CD4-positive, alpha-beta memory T cell (primary cell): ENCODE measurements at regions not wholly inside any gene's neighbourhood (a gene's known extent, or its start where the extent isn't known, plus 50 kb on each side); places are given as distances from the start of the nearest gene placed in this dataset.

Experiments
- CTCF ChIA-PET: fragments of 350-600 bp; sonication (Branson Sonifier 250); formaldehyde crosslinking; loops from one replicate; lab custom pipeline; 2021; ENCODE audit warnings: inconsistent platforms; ENCODE audit not compliant: partially characterized antibody; lab: Charles Lee
- POLR2A ChIA-PET: fragments of 350-600 bp; sonication (Branson Sonifier 250); formaldehyde crosslinking; loops from one replicate; lab custom pipeline; 2021; ENCODE audit not compliant: partially characterized antibody; lab: Charles Lee
- DNase-seq, 5 donors: peaks; one replicate each; pipeline versions ENCODE4 v3.0.0 to v3.0.0-alpha.2; 2020 to 2022; ENCODE audit warnings: mixed read lengths in 1 of 5
- H3K27ac ChIP-seq: one replicate; pipeline ENCODE4 v1.7.0; 2013; ENCODE audit warnings: low read depth, low read length
- H3K27me3 ChIP-seq: 2 replicates; pipeline ENCODE4 v1.7.0; 2013; ENCODE audit warnings: mild to moderate bottlenecking, low read length, moderate library complexity; ENCODE audit not compliant: insufficient read depth
- H3K36me3 ChIP-seq: 2 replicates; pipeline ENCODE4 v1.7.0; 2013; ENCODE audit warnings: mild to moderate bottlenecking, low read length, moderate library complexity; ENCODE audit not compliant: insufficient read depth
- H3K4me1 ChIP-seq: 2 replicates; pipeline ENCODE4 v1.7.0; 2013; ENCODE audit warnings: mild to moderate bottlenecking, low read length, moderate library complexity; ENCODE audit not compliant: insufficient read depth
- H3K4me3 ChIP-seq, 2 donors: one replicate each; pipeline ENCODE4 v1.7.0; 2013; ENCODE audit warnings: low read length in 2 of 2, mild to moderate bottlenecking in 1 of 2
- H3K9me3 ChIP-seq, 2 donors: one replicate each; pipeline ENCODE4 v1.7.0; 2013; ENCODE audit warnings: low read length in 2 of 2, control low read depth in 1 of 2; ENCODE audit not compliant: control insufficient read depth in 1 of 2
- H3K27ac Mint-ChIP-seq, 7 donors: one replicate each; pipeline ENCODE4 v1.8.0; 2020 to 2021; ENCODE audit warnings: mixed read lengths in 7 of 7, mild to moderate bottlenecking in 6 of 7, inconsistent platforms in 3 of 7, moderate library complexity in 3 of 7
- H3K27me3 Mint-ChIP-seq, 2 donors: one replicate each; pipeline ENCODE4 v1.8.0; 2020 to 2021; ENCODE audit warnings: mixed read lengths in 2 of 2
- H3K36me3 Mint-ChIP-seq, 2 donors: one replicate each; pipeline ENCODE4 v1.8.0; 2020 to 2021; ENCODE audit warnings: mixed read lengths in 2 of 2, inconsistent platforms in 1 of 2, mild to moderate bottlenecking in 1 of 2
- H3K4me1 Mint-ChIP-seq, 4 donors: one replicate each; pipeline ENCODE4 v1.8.0; 2020 to 2021; ENCODE audit warnings: mixed read lengths in 4 of 4, mild to moderate bottlenecking in 1 of 4
- H3K4me3 Mint-ChIP-seq, 8 donors: one replicate each; pipeline ENCODE4 v1.8.0; 2020 to 2021; ENCODE audit warnings: mixed read lengths in 8 of 8, mild to moderate bottlenecking in 7 of 8, moderate library complexity in 6 of 8, inconsistent platforms in 3 of 8
- H3K9me3 Mint-ChIP-seq, 8 donors: one replicate each; pipeline ENCODE4 v1.8.0; 2020 to 2021; ENCODE audit warnings: mixed read lengths in 8 of 8, mild to moderate bottlenecking in 5 of 8, inconsistent platforms in 3 of 8, moderate library complexity in 1 of 8
- intact Hi-C: fragments of 100-400 bp; cut with micrococcal nuclease; formaldehyde crosslinking; loops from one replicate; pipeline ENCODE4 v1.15.1; 2023

DNA sequence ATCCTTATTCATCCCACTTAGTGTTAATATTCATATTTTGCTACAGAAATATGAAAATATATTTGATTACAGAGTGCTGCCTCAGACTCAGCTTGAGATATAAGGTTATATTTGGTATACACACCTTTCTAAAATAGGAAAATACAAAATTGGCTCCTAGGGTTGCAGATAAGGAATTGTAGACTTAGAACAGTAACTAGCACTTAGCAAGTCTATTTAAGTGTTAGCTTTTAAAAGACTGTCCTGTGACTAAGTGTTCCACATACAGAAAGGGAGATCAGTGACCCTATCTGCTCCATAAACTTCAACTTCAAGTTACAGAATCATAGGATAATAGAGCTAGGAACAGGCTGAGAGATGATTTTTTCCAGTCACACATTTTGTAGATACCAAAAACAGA is 607.0 kb downstream of the ZNF608 start:
- no peak overlapping the region for H3K27ac ChIP-seq
- H3K9me3 ChIP-seq, result no peaks in the 10 kb centered on the region
- no peaks in the 10 kb centered on the region for H3K27me3 ChIP-seq
- peak overlapping the region in 1 of 2 donors; percentile 4 for H3K4me3 ChIP-seq
- peaks cover 0 to 13% (median 5%) of the 10 kb centered on the region in 8 donors for H3K9me3 Mint-ChIP-seq
- no peaks in the 10 kb centered on the region for H3K4me1 ChIP-seq
- H3K4me3 Mint-ChIP-seq, result no peak overlapping the region
- ChIA-PET POLR2A (no interaction called here), CTCF (no interaction called here)
- no peaks in the 10 kb centered on the region for H3K36me3 ChIP-seq
- DNase-seq, result no peak
- no peaks in the 10 kb centered on the region for H3K27me3 Mint-ChIP-seq
- intact Hi-C loops, result no loop called here
- H3K4me1 Mint-ChIP-seq, result no peaks in the 10 kb centered on the region
- no peak overlapping the region for H3K27ac Mint-ChIP-seq
- H3K36me3 Mint-ChIP-seq, result no peaks in the 10 kb centered on the region

DNA sequence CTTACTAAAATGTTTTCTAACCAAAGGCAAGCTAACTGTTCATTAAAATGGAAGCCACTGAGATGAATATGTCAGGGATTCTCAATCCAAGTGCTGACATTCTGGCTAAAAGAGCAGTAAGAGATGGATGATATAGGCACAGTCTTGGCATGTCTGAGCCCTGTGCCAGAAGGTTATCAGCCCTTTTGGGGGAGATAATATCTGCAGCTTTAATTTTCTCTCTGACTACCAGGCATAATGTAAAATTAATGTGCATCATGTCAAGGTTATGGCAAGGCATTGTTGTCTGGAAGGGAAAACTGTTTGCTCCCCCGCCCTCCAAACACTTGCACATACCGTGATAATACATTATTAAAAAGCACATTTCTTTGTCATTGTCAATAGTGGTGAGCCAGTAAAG is 609.8 kb downstream of the ZNF608 start:
- Mint-ChIP-seq H3K36me3 (no peaks in the 10 kb centered on the region), H3K27me3 (no peaks in the 10 kb centered on the region), H3K4me1 (no peaks in the 10 kb centered on the region), H3K9me3 (peaks cover 0 to 7% (median 4%) of the 10 kb centered on the region in 8 donors), H3K4me3 (no peak overlapping the region), H3K27ac (no peak overlapping the region)
- ChIA-PET POLR2A (no interaction called here), CTCF (no interaction called here)
- H3K27ac ChIP-seq, result no peak overlapping the region
- H3K4me3 ChIP-seq, result no peak overlapping the region
- DNase-seq, result no peak
- intact Hi-C loops, result no loop called here
- no peaks in the 10 kb centered on the region for H3K27me3 ChIP-seq
- no peaks in the 10 kb centered on the region for H3K9me3 ChIP-seq
- no peaks in the 10 kb centered on the region for H3K36me3 ChIP-seq
- H3K4me1 ChIP-seq, result no peaks in the 10 kb centered on the region

DNA sequence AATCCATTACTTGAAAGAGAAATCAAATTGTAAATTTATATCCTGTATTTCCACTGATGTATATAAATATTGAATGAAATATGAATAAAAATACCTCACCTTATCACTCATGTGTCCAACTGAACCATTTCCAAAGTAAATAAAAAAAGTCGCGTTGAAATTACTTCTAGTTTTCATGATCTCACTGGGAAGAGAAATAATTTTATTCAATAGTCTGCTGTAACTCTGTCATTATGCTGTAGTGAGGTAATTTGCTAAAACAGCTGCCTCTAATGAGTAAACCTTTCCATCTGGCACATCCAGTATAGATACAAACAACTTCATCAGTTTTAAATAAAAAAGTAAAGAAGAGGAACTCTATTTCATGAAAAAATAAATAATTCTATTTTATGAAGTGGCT is 611.5 kb downstream of the ZNF608 start:
- H3K4me1 ChIP-seq, result no peaks in the 10 kb centered on the region
- no peak overlapping the region for H3K27ac ChIP-seq
- H3K4me1 Mint-ChIP-seq, result no peaks in the 10 kb centered on the region
- intact Hi-C loops, result no loop called here
- no peaks in the 10 kb centered on the region for H3K36me3 Mint-ChIP-seq
- CTCF ChIA-PET, result no interaction called here
- H3K27me3 ChIP-seq, result no peaks in the 10 kb centered on the region
- no peak for DNase-seq
- POLR2A ChIA-PET, result no interaction called here
- H3K27me3 Mint-ChIP-seq, result no peaks in the 10 kb centered on the region
- no peak overlapping the region for H3K4me3 Mint-ChIP-seq
- H3K27ac Mint-ChIP-seq, result no peak overlapping the region
- no peaks in the 10 kb centered on the region for H3K36me3 ChIP-seq
- H3K4me3 ChIP-seq, result no peak overlapping the region
- H3K9me3 ChIP-seq, result no peaks in the 10 kb centered on the region
- peaks cover 0 to 7% (median under 1%) of the 10 kb centered on the region in 8 donors for H3K9me3 Mint-ChIP-seq

DNA sequence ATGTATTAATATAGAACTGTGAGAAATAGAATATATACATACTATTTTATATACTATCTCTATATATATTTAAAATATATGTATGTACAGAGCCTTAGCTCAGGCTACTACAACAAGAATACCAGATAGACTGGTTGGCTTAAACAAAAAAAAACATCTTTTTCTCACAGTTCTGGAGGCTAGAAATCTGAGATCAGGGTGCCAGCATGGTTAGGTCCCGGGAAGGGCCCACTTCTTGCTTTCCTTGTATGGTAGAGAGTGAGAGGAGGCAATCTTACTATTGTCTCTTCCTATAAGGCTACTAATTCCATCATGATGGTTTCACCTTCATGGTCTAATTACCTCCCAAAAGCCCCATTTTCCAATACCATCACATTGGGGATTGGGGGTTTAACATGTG is 613.0 kb downstream of the ZNF608 start:
- intact Hi-C loops, result no loop called here

DNA sequence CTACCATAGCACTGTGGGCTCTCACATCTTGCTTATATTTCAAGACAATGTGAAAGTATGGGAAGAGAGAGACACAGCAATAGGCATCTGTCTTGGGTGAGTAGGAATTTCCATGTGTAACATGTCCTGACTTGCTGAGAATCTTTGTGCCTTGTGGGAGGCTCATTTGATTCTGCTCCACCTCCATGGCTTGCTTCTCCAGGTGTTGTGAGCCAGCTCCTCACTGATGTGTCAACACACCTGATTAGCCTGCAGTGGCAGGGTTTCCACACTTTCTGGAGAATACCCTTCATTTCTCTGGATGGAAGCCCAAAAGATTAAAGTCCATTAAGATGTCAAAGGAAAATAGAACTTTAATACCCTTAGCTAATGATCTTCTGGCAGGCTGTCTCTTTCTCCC is 613.6 kb downstream of the ZNF608 start:
- Mint-ChIP-seq H3K27me3 (no peaks in the 10 kb centered on the region), H3K36me3 (no peaks in the 10 kb centered on the region), H3K4me1 (no peaks in the 10 kb centered on the region), H3K27ac (no peak overlapping the region), H3K4me3 (no peak overlapping the region), H3K9me3 (peaks cover 0 to 4% (median 0%) of the 10 kb centered on the region in 8 donors)
- no peaks in the 10 kb centered on the region for H3K4me1 ChIP-seq
- H3K27ac ChIP-seq, result no peak overlapping the region
- H3K36me3 ChIP-seq, result no peaks in the 10 kb centered on the region
- intact Hi-C loops, result no loop called here
- no peaks in the 10 kb centered on the region for H3K9me3 ChIP-seq
- H3K4me3 ChIP-seq, result no peak overlapping the region
- no peak for DNase-seq
- CTCF ChIA-PET, result no interaction called here
- H3K27me3 ChIP-seq, result no peaks in the 10 kb centered on the region
- POLR2A ChIA-PET, result no interaction called here

More for the DNA sequence above, 613.0 kb downstream of the ZNF608 start:
- H3K27me3 ChIP-seq, result no peaks in the 10 kb centered on the region
- Mint-ChIP-seq H3K36me3 (no peaks in the 10 kb centered on the region), H3K4me3 (no peak overlapping the region), H3K4me1 (no peaks in the 10 kb centered on the region), H3K27me3 (no peaks in the 10 kb centered on the region), H3K27ac (no peak overlapping the region), H3K9me3 (peaks cover 0 to 4% (median 0%) of the 10 kb centered on the region in 8 donors)
- no peaks in the 10 kb centered on the region for H3K36me3 ChIP-seq
- POLR2A ChIA-PET, result no interaction called here
- H3K4me1 ChIP-seq, result no peaks in the 10 kb centered on the region
- DNase-seq, result no peak
- no peak overlapping the region for H3K4me3 ChIP-seq
- CTCF ChIA-PET, result no interaction called here
- no peaks in the 10 kb centered on the region for H3K9me3 ChIP-seq
- no peak overlapping the region for H3K27ac ChIP-seq

DNA sequence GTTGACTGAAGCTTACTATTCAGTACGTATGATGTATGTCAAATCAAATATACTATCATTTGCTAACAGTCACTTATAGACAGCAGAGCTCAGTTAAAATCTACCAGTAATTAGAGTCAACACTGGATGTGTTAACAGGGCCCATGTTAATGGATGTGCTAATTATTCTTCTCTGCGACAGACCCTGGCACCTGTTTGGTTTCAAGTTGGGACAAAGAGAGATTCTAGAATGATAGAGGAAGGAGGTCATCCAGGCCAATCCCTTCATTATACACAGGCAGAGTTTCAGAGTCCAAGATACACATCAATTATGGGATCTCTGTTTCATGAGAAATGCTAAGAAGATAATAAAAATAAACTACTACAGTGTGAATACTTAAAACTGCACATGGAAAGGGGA is 615.0 kb downstream of the ZNF608 start:
- no peaks in the 10 kb centered on the region for H3K27me3 Mint-ChIP-seq
- Histone ChIP-seq H3K27ac (no peak overlapping the region), H3K9me3 (no peaks in the 10 kb centered on the region), H3K4me1 (no peaks in the 10 kb centered on the region), H3K27me3 (no peaks in the 10 kb centered on the region), H3K4me3 (no peak overlapping the region), H3K36me3 (no peaks in the 10 kb centered on the region)
- CTCF ChIA-PET, result no interaction called here
- POLR2A ChIA-PET, result no interaction called here
- H3K9me3 Mint-ChIP-seq, result peaks cover 0 to 4% (median 0%) of the 10 kb centered on the region in 8 donors
- no peaks in the 10 kb centered on the region for H3K36me3 Mint-ChIP-seq
- H3K4me3 Mint-ChIP-seq, result no peak overlapping the region
- H3K27ac Mint-ChIP-seq, result no peak overlapping the region
- no peak for DNase-seq
- intact Hi-C loops, result no loop called here
- H3K4me1 Mint-ChIP-seq, result no peaks in the 10 kb centered on the region

DNA sequence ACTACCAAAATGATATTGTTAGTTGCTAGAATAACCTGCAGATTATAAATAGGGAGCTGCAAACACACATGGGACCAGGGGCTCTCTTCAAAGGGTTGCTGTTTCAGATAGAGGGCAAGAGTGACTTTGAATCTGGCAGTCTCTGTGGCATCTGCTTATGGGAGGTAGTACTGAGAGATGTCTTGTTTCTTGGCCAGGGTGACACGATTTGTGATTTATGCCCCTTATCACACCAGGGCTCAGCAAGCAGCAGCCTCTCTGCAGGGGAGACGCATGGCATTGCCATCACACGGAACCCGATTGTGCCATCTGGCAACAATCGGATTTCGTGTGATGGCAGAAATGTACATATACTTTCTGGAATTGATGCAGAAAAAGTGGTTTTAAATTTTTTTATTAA is 615.6 kb downstream of the ZNF608 start:
- H3K36me3 Mint-ChIP-seq, result no peaks in the 10 kb centered on the region
- no peaks in the 10 kb centered on the region for H3K27me3 Mint-ChIP-seq
- ChIA-PET POLR2A (no interaction called here), CTCF (no interaction called here)
- Histone ChIP-seq H3K27me3 (no peaks in the 10 kb centered on the region), H3K36me3 (no peaks in the 10 kb centered on the region), H3K9me3 (no peaks in the 10 kb centered on the region), H3K27ac (no peak overlapping the region), H3K4me1 (no peaks in the 10 kb centered on the region), H3K4me3 (no peak overlapping the region)
- H3K4me1 Mint-ChIP-seq, result no peaks in the 10 kb centered on the region
- no peak for DNase-seq
- H3K4me3 Mint-ChIP-seq, result no peak overlapping the region
- intact Hi-C loops, result no loop called here
- peaks cover 0 to 4% (median 0%) of the 10 kb centered on the region in 8 donors for H3K9me3 Mint-ChIP-seq
- H3K27ac Mint-ChIP-seq, result no peak overlapping the region

DNA sequence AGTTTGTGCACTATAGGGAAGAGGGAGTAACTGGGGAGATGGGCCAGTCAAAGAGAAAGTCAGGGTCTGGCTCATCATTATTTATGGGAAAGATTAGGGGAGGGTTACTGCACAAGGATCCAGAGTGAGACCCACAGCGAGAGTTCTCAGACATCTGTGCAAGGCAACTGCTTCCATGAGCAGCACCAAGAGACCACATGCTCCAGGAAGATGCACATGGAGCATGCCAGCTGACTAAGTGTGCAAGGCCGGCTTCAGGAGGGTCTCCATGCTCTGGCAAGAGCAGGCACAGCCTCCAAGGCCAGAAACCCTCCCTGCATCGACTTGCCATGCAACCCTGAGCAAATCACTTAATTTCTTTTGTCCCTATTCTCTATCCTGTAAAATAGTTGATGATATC is 616.9 kb downstream of the CSNK1G3 start:
- Mint-ChIP-seq H3K27me3 (no peaks in the 10 kb centered on the region), H3K4me3 (no peak overlapping the region), H3K9me3 (peaks cover 0 to 6% (median 0%) of the 10 kb centered on the region in 8 donors), H3K4me1 (no peaks in the 10 kb centered on the region), H3K27ac (no peak overlapping the region), H3K36me3 (no peaks in the 10 kb centered on the region)
- ChIA-PET CTCF (no interaction called here), POLR2A (no interaction called here)
- DNase-seq, result no peak
- H3K27me3 ChIP-seq, result no peaks in the 10 kb centered on the region
- no peaks in the 10 kb centered on the region for H3K9me3 ChIP-seq
- no peaks in the 10 kb centered on the region for H3K4me1 ChIP-seq
- no peak overlapping the region for H3K4me3 ChIP-seq
- intact Hi-C loops, result no loop called here
- H3K36me3 ChIP-seq, result no peaks in the 10 kb centered on the region
- no peak overlapping the region for H3K27ac ChIP-seq
